NCI-H345 treated with DMSO at 0.1 percent for 48 hours (cell line): ENCODE measurements at regions not wholly inside any gene's neighbourhood (a gene's known extent, or its start where the extent isn't known, plus 50 kb on each side); places are given as distances from the start of the nearest gene placed in this dataset.

Experiments used
- DNase-seq: peaks from one replicate; lab custom pipeline; 2025; ENCODE audit not compliant: unreplicated experiment; lab: John Stamatoyannopoulos, UW

DNA sequence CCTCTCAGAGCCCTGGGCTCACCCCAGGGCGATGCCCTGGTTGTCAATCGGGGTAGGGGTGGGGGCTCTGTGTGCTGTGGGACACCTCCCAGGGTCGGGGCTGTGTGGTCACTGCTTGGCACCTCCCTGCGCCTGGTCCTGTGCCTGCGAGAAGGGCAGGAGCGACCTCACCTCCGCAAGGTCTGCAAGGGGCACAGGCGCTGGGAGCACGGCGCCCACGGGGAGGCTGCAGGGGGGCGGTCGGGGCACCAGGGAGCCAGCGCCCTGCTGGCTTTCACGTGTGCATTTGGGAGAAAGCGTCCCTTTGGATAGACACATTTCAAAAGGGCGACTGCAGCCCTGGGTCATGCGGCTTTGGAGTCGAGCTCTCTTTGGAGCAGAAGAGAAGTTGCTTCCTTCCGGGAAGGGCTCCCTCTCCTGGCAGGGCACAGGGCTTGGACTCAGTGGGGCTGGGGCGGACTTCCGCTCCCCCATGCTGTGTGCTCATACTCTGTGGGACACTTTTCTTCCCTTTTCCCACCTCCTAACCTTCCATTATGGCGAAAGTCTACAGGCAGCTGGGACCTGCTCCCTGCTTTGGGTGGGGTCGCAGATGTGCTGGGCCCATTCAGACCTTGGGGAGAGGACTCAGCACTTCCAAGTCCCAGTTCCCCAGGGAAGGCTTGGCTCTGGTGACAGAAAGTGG, 52.9 kb upstream of the SLC28A3 start:
- DNase-seq = no peak

DNA sequence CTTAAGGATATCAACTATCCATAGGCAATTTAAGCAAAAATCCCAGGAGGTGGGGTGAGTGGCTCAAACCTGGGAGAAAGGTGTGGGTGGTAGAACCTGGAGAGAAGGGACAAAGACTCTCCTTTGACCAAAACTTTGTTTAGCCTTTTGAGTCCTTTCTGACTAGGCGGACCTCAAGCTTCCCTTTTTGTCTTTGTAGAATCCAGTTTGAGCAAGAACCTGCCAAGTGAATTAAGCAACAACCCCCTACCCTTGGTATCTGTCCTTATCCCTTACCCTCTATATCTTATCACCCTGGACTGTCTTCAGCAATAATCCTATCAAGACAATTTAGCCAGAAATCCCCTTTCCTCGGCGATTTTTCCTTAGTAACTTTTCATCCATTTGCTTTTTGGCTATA, 53.5 kb upstream of the SLC28A3 start:
- DNase-seq = no peak

DNA sequence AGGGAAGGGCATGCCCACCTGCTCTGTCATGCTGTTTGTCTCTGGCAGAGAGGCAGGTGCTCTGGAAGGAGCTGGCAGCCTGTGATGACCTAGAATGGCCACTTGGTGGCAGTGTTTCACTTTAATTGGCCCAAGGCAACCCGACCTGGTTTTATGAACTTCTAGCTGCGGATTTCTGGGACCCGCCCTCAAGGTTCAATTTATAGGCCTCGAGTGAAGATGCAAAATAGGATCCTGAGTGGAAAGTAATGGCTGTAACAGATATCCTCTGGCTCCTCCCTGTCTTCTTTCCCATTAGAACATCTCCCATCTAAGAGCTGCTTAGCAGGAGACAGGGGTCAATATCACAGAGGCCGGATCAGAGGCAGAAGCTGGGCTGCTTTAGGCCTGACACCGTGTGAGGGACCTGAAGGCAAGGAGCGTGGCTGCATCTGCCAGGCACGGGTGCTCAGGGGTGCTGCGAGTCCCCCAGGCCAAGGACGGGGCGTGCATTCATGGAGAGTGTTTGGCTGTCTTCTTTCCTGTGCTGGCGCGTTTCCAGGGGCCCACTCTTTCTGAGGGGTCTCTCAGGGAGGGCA, 56.7 kb upstream of the SLC28A3 start:
- DNase-seq = peak; percentile 41

DNA sequence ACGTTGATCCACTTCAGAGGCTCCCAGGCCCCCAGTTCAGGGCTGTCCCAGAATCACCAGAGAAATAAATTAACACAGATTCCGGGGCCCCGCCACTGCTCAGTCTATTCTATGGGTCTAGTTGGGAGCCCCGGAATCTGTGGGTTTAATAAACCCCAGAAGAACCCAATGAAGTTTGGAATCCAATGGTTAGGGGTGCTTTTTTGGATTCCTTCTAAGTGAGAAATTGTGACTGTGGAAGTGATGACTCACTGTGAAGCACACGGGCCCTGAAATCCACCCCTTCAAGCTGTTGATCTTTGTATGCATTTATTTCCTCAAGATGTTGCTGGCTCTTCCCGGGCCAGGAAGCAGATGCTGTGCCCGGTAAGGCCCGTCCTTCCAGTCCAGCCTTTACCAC, 57.3 kb upstream of the SLC28A3 start:
- no peak for DNase-seq

DNA sequence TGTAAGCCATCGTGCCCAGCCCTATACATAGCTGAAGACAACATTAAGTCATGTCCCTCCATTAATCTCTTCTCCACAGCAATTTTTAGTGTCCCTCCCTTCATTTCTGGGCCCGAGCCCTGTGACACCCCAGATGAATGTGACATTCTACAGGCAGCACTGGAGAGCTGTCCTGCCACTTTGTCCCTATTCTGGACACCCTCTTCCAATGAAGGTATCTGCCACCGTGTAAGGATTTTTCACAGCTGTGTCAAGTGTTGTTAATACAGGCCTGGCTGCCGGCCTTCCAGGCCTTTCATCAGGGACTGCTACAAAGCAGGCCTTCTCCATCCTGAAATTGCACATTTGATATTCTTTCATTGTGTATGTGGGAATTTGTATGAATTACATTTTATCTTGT, 62.0 kb upstream of the SLC28A3 start:
- no peak for DNase-seq

DNA sequence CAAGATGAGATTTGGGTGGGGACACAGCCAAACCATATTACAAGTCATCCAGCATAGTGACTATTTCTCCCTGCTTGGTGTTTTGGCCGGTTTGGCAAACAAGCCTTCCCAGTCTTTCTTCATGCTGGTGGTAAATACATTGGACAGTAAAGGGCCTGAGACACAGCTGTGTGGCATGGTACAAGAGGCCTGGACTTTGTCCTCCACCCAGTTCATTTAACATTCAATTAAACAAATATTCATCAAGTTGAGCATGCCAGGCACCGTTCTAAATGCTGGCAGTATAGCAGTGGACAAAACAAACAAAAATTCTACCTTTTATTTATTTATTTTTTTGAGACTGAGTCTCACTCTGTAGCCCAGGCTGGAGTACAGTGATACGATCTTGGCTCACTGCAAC, 62.7 kb upstream of the SLC28A3 start:
- DNase-seq = no peak

DNA sequence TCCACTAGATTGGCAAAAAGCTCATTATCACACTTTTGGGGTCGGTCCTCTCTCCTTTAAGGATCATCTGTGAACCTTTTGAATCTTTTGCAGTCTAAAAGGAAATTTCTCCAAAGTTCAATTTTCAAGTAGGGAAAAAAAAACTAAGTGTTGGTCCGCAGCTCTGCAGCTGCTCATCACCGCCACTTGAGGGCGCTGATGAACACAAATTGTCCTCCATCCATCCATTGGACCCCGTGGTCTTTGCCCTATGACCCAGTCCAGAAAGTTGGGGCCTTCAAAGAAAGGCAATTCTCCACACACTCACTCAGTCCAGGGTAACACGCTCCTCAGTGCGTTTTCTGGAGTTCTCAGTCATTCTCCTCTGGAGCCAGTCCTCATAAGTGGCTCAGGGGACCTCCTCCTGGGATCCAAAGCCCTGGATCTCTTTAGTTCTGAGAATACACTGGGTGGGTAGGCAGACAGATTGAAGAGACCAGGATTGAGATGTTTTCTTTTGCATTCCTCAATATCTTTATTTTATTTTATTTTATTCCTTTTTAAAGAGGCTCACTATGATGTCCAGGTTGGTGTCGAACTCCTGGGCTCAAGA, 63.6 kb upstream of the SLC28A3 start:
- no peak for DNase-seq

DNA sequence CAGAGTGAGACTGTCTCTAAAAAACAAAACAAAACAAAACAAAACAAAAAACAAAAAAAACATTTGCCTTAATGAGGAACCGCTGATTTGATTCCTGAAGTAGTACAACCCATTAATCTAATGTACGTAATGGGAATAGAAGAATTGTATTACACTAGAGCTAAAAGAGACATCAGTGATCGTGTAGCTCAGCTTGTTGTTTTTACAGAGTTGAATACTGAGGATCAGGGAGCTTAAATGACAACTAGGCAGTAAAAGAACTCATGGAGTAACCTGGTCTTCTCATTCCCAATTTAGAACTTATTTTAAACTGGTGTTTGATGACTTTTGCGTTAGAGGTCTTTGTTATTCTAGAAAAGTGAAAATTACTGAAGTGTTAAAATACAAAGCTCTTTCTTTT, 65.1 kb upstream of the SLC28A3 start:
- DNase-seq = no peak

DNA sequence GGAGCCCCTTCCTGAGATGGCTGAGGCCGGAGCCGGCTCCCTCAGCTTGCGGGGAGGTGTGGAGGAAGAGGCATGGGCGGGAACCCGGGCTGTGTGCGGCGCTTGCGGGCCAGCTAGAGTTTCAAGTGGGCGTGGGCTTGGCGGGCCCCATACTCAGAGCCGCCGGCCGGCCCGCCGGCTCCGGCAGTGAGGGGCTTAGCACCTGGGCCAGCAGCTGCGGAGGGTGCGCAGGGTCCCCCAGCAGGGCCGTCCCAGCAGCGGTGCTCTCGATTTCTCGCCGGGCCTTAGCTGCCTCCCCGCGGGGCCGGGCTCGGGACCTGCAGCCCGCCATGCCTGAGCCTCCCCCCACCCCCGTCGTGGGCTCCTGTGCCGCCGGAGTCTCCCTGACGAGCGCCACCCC, 67.9 kb upstream of the SLC28A3 start:
- DNase-seq = no peak

DNA sequence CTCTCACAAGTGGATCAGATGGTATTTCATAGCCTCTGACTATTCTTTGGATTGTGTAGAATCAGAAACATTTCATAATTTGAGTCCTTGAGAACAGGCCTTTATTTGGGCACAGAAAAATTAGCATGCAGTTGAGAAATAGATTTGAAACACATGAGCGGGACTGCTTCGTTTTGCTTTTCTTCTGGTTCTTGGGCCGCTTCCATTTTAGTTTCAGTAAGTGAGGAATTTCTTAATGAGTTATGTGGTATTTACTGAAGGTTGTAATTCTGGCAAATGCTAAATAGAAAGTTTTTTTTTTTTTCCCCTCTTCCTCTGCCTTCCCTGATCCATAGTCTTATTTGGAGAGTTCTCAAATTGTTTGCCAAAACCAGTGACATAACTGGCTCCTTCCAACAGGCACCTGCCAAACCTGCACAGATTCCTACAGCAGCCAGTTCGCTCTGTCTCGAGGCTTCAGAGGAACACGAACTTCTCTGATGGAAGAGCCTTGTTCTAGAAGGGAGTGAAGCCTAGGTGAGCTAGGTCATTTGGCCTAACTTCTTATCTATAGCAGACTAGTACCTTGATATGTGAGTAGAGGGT, 71.2 kb upstream of the SLC28A3 start:
- DNase-seq = no peak

DNA sequence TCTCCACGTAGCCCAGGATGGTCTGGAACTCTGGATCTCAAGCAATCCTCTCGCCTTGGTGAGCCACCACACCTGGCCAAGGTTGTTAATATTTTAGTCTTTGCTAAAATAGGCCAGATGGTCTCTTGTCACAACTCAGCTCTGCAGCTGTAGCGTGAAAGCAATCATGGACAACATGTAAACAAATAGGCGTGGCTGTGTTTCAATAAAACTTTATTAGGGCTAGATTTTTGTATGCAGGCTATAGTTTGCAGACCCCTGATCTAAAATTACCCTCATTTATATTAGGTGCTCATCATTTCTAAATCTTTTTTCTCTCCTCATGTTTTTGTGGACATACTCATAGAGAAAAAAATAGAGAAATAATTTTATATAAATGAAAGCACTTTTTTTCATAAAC, 72.1 kb upstream of the SLC28A3 start:
- DNase-seq = no peak

DNA sequence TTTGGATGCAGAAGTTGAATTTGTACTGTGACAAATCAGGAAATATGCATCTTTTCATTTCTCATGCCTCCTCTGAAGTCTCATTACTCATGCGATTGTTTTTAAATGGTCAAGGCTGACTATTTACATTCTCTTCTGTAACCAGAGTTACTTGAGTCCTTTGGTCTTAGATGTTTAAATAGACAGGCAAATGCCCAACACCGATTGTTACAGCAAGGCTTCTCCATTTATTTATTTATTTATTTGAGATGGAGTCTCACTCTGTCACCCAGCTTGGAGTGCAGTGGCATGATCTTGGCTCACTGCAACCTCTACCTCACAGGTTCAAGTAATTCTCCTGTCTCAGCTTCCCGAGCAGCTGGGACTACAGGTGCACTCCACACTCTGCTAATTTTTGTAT, 72.7 kb upstream of the SLC28A3 start:
- no peak for DNase-seq

DNA sequence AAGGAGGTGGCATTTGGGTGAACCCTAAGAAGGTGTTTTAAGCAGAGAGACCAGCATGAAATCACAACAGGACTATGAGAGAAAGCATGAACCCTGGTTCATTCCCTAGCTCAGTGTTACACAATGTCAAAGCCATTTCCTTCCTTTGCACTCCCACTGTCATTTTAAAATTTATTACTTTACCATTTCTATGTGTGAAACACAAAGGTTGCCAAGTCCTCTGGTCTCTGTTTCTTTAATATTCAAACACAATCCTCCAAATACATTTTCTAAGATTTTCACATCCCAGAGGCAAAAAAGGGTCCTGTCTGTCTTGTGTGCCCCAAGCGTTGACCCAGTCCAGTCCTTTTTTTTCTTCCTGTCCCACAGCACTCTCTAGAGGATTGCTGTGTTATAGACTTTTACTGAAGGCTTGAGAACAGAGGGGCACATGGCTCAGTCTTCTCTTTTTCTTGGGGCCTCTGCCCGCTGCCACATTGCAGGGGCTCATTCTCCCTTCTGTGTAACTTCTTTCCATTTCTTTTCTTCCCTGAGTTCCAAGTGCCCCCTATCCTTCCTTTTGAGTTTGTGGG, 78.6 kb upstream of the SLC28A3 start:
- no peak for DNase-seq

DNA sequence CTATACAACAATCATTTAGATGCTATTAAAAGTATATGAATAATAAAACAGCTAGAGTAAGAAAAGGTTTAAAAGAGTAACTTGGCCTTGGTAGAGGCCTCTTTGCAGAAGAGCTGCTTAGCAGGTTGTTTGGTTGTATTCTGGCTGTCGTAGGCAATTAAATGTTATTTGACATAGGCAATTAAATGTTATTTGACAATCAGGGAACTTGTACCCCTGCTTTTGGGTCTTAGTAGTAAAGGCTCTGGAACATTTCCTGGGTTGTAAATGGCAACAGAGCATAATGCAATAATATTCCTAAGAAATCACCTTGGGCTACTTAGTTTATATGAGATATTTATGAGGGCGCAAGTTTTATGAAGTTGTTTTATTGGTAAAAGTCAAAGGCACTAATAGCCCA, 84.4 kb upstream of the SLC28A3 start:
- no peak for DNase-seq

DNA sequence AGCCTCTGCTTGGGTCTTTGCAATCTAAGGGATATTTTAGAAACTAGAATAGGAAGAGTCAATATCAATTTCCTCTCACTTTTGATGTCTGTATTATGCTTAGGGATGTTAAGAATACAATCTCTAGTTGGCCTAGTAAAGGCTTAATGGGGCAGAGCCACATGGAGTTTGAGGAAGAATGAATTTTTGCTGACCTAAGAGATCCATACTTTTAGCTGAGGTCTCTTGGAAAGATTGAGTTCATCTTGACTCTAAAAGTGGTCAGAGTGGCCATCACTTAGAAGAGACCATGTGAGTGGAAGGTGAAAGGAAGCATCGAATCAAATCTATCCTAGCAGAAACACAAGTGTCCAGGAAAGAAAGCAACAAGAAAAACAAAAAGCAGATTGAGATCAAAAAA, 92.2 kb upstream of the SLC28A3 start:
- DNase-seq = no peak

DNA sequence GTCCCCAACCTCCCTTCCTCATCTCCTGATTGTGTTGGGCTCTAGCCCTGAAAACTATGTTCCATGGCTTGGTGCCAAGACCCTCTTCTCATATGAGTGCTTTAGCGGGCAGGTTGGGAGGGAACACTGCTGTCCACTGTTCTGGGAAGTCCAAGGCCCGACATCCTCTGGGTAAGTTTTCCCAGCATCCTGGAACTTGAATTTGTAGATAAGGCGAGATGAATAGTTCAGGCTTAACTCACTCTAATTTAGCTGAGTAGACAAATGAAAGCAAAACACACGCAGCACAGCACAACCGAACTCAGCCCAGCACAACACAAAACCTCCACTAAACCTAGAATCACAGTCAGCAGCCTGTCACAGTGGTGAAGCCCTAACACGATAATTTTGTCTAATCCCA, 95.3 kb upstream of the SLC28A3 start:
- no peak for DNase-seq

DNA sequence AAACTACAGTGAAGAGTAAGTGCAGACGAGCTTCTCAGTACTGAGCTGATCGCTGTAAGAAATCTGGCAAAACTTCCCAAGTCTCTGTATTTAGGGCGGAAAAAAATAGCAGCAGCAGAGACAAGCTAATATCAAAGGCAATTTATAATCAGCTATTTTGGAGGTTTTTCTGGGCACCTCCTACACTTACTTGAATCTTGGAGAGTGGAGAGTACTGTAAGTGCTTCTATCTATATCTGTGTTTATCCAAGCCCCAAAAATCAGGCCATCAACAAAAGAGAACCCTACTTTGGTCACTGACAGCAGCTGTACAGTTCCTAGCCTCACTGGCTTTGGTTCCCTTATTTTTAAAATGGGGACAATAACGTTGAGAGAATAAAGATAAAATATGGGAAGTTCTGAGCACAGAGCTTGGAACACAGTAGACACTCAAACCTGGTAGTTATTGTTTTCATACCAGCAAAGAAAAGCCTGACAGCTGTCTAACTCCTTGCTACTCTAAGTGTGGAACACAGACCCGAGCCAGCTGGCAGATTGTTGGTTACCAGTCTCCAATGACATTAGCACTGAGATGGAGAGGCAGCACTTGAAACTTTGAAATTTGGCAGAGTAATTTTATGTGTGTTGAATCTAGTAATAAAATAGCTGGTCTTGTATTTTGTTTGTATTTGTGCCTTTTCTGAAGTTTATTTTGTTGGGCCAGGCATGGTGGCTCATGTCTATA, 96.0 kb upstream of the SLC28A3 start:
- no peak for DNase-seq

DNA sequence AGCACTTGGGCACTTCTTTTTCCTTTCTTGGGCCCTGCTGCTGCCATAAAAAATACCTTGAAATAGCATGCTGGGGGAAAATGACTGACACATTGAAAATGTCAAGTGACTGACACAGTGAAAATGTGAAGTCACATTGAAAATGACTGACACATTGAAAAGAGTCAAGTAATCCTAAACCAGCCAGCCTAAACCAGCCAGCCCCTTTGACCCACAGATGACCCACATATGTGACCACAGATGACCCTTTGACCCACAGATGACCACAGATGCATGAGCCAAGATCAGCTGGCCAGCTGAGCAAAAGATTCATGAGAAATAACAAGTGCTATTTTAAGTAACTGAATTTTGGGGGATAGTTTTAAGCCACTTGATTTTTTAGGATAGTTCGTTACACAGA, 97.8 kb upstream of the SLC28A3 start:
- DNase-seq = no peak

DNA sequence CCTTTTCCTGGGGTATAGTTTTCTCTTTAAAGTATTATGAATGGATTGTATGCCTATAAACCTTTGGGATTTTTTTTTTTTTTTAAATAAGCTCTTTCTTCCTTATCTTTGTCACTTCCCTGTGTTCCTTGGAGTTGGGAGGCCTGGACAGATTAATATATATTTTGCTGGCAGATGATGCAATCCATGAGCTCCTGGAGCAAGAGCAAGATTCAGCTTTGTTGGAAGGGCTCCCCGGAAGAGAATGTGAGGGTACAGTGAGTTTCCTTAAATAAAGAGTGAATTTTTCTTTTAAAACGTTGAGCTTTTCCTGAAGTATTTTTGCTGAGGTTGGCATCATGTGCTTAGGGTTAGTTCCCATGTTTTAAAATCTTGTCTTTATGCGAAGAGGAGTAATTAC, 98.7 kb upstream of the SLC28A3 start:
- DNase-seq = no peak

DNA sequence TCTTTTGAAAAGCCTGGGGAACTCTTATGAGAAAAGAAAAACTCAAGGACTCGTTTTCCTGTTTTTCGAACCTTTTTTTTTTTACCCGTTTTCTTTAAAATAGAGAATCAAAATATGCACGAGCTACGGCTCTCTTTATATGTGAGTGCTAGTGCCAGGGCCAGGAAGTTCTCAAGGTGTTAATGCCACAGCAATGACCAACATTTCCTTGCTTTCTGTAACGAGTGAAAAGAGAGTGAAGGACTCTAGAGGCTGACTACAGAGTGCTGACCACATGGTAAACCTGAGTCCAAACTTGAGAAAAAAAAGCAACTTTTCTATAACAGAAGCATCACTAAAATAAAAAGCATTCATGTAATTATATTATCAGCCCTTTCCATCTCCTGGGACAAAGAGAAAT, 102.2 kb upstream of the SLC28A3 start:
- DNase-seq = no peak

DNA sequence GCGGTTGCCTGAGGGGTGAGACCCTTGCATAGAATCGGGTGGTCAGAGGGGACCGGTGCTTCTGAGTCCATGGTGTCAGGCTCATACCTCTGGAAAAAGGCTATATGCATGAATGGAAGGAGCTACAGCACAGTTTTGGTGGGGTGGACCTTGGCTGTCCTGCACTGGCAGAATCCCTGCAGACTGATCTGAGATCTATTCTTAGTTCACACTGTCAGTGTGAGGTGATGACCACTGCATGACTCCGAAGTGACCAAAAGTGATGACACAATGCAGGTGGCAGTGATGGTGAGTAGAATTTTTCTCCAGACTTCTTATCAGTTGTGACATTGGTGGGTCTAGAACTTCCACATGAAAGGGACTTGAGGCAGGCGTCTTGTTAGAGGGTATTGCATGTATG, 105.2 kb upstream of the SLC28A3 start:
- no peak for DNase-seq

DNA sequence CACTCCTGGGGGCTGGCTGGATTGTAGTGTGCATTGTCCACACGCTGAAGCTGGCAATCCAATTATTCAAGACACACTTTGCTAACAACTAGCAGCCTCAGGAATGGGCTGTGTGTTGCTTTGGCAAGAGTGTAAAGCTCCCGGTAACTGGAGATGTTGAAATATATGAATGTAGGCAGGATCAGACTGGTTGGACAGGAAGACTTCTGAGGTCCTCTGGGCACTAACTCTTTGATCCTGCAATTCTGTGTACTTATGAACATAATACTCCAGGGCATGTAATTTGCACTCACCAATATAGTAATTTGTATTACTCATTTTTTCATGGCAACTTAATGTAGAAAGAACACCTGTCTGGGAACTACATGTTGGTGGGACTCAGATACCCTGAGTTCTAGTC, 106.7 kb upstream of the SLC28A3 start:
- DNase-seq = no peak
